Tibial nerve (tissue), 3 donors: ENCODE measurements at regions not wholly inside any gene's neighbourhood (a gene's known extent, or its start where the extent isn't known, plus 50 kb on each side); places are given as distances from the start of the nearest gene placed in this dataset.

Source experiments
- CTCF ChIP-seq, 5 experiments: fragments of 200-600 bp in 3 of 5; fragments of 450-650 bp in 2 of 5; sonication (generic) in 3 of 5; IDR thresholded peaks; one replicate each; pipeline ENCODE4 v1.5.1; 2016 to 2019; ENCODE audit warnings: antibody characterized with exemption in 5 of 5, mild to moderate bottlenecking in 3 of 5, moderate library complexity in 2 of 5
- POLR2A ChIP-seq, 2 donors: fragments of 450-650 bp; IDR thresholded peaks; one replicate each; pipeline ENCODE4 v1.6.1; 2017; ENCODE audit warnings: antibody characterized with exemption in 2 of 2, mild to moderate bottlenecking in 2 of 2, moderate library complexity in 2 of 2

DNA sequence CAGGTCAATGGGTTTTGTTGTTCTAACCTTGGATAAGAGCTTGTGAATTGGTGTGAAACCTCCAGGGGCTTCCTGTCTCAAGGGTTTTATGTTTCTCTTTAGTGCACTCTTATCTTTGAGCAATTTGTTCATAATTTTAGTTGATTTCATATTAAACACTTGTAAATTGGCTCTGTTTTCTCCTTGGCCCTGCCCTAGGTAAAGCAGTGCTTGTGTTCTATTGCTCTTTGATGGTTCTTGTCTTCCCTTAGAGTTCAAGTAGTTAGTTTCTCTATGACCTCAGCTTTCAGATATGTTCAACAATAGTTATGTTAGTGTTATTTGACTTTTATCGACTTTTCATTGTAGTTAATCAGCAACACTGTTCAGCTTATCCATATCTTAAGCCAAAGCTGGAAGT lies 566.4 kb upstream of the POT1 start:
- no peak for TF ChIP-seq POLR2A (IDR thresholded peaks at IDR 0.05)
- TF ChIP-seq CTCF (IDR thresholded peaks at IDR 0.05), result no peak
